ENCODE measurements at regions not wholly inside any gene's neighbourhood (a gene's known extent, or its start where the extent isn't known, plus 50 kb on each side); places are given as distances from the start of the nearest gene placed in this dataset.

- Mint-ChIP-seq H3K27ac (no peak overlapping the region), H3K9me3 (no peaks in the 10 kb centered on the region), H3K36me3 (ENCODE audit: low read depth) (no peaks in the 10 kb centered on the region), H3K4me3 (ENCODE audit: low read depth) (no peak overlapping the region), H3K27me3 (ENCODE audit: low read depth) (no peaks in the 10 kb centered on the region), H3K4me1 (ENCODE audit: low read depth) (no peaks in the 10 kb centered on the region)
- intact Hi-C loops (cut with micrococcal nuclease), result no loop called here
- DNase-seq (ENCODE audit: low spot score), result no peak
Measured at GRCh38 chr1:56430141-56430839, 149.1 kb downstream of the PLPP3 start.

- H3K27ac Mint-ChIP-seq, result no peak overlapping the region
- DNase-seq (ENCODE audit: low spot score), result no peak
- H3K36me3 Mint-ChIP-seq (ENCODE audit: low read depth), result no peaks in the 10 kb centered on the region
- H3K4me3 Mint-ChIP-seq (ENCODE audit: low read depth), result no peak overlapping the region
- intact Hi-C loops (cut with micrococcal nuclease), result no loop called here
- H3K9me3 Mint-ChIP-seq, result no peaks in the 10 kb centered on the region
- H3K4me1 Mint-ChIP-seq (ENCODE audit: low read depth), result no peaks in the 10 kb centered on the region
- no peaks in the 10 kb centered on the region for H3K27me3 Mint-ChIP-seq (ENCODE audit: low read depth)
Measured at GRCh38 chr1:56429288-56429687, 150.1 kb downstream of the PLPP3 start.

GRCh38 chr1:56426587-56427381 lies 152.6 kb downstream of the PLPP3 start:
- H3K27ac Mint-ChIP-seq, result no peak overlapping the region
- H3K9me3 Mint-ChIP-seq, result no peaks in the 10 kb centered on the region
- no peak overlapping the region for H3K4me3 Mint-ChIP-seq (ENCODE audit: low read depth)
- no peak for DNase-seq (ENCODE audit: low spot score)
- H3K27me3 Mint-ChIP-seq (ENCODE audit: low read depth), result no peaks in the 10 kb centered on the region
- H3K4me1 Mint-ChIP-seq (ENCODE audit: low read depth), result no peaks in the 10 kb centered on the region
- intact Hi-C loops (cut with micrococcal nuclease), result no loop called here
- no peaks in the 10 kb centered on the region for H3K36me3 Mint-ChIP-seq (ENCODE audit: low read depth)

GRCh38 chr1:56425494-56426037 lies 153.8 kb downstream of the PLPP3 start:
- H3K4me1 Mint-ChIP-seq (ENCODE audit: low read depth), result no peaks in the 10 kb centered on the region
- H3K9me3 Mint-ChIP-seq, result no peaks in the 10 kb centered on the region
- H3K27me3 Mint-ChIP-seq (ENCODE audit: low read depth), result no peaks in the 10 kb centered on the region
- H3K27ac Mint-ChIP-seq, result no peak overlapping the region
- intact Hi-C loops (cut with micrococcal nuclease), result no loop called here
- H3K36me3 Mint-ChIP-seq (ENCODE audit: low read depth), result no peaks in the 10 kb centered on the region
- no peak overlapping the region for H3K4me3 Mint-ChIP-seq (ENCODE audit: low read depth)
- DNase-seq (ENCODE audit: low spot score), result no peak

GRCh38 chr1:56424744-56425493 lies 154.4 kb downstream of the PLPP3 start:
- H3K9me3 Mint-ChIP-seq, result no peaks in the 10 kb centered on the region
- H3K27me3 Mint-ChIP-seq (ENCODE audit: low read depth), result no peaks in the 10 kb centered on the region
- no peak overlapping the region for H3K27ac Mint-ChIP-seq
- H3K36me3 Mint-ChIP-seq (ENCODE audit: low read depth), result no peaks in the 10 kb centered on the region
- intact Hi-C loops (cut with micrococcal nuclease), result no loop called here
- no peaks in the 10 kb centered on the region for H3K4me1 Mint-ChIP-seq (ENCODE audit: low read depth)
- DNase-seq (ENCODE audit: low spot score), result no peak
- no peak overlapping the region for H3K4me3 Mint-ChIP-seq (ENCODE audit: low read depth)

GRCh38 chr1:56423716-56424115 lies 155.6 kb downstream of the PLPP3 start:
- intact Hi-C loops (cut with micrococcal nuclease), result no loop called here
- no peaks in the 10 kb centered on the region for H3K36me3 Mint-ChIP-seq (ENCODE audit: low read depth)
- H3K27me3 Mint-ChIP-seq (ENCODE audit: low read depth), result no peaks in the 10 kb centered on the region
- H3K4me3 Mint-ChIP-seq (ENCODE audit: low read depth), result no peak overlapping the region
- H3K4me1 Mint-ChIP-seq (ENCODE audit: low read depth), result no peaks in the 10 kb centered on the region
- H3K27ac Mint-ChIP-seq, result no peak overlapping the region
- DNase-seq (ENCODE audit: low spot score), result no peak
- no peaks in the 10 kb centered on the region for H3K9me3 Mint-ChIP-seq

- intact Hi-C loops (cut with micrococcal nuclease), result no loop called here
- no peaks in the 10 kb centered on the region for H3K27me3 Mint-ChIP-seq (ENCODE audit: low read depth)
- H3K9me3 Mint-ChIP-seq, result no peaks in the 10 kb centered on the region
Measured at GRCh38 chr1:56418151-56418631, 161.2 kb downstream of the PLPP3 start.

GRCh38 chr1:56417646-56418045 lies 161.7 kb downstream of the PLPP3 start:
- Mint-ChIP-seq H3K27me3 (ENCODE audit: low read depth) (no peaks in the 10 kb centered on the region), H3K36me3 (ENCODE audit: low read depth) (no peaks in the 10 kb centered on the region), H3K4me3 (ENCODE audit: low read depth) (no peak overlapping the region), H3K27ac (no peak overlapping the region), H3K9me3 (no peaks in the 10 kb centered on the region), H3K4me1 (ENCODE audit: low read depth) (no peaks in the 10 kb centered on the region)
- no peak for DNase-seq (ENCODE audit: low spot score)
- intact Hi-C loops (cut with micrococcal nuclease), result no loop called here

More at GRCh38 chr1:56418151-56418631, 161.2 kb downstream of the PLPP3 start:
- Mint-ChIP-seq H3K4me1 (ENCODE audit: low read depth) (no peaks in the 10 kb centered on the region), H3K27ac (no peak overlapping the region), H3K4me3 (ENCODE audit: low read depth) (no peak overlapping the region), H3K36me3 (ENCODE audit: low read depth) (no peaks in the 10 kb centered on the region)
- DNase-seq (ENCODE audit: low spot score), result no peak

- Mint-ChIP-seq H3K9me3 (no peaks in the 10 kb centered on the region), H3K4me1 (ENCODE audit: low read depth) (no peaks in the 10 kb centered on the region), H3K36me3 (ENCODE audit: low read depth) (no peaks in the 10 kb centered on the region), H3K27ac (no peak overlapping the region), H3K4me3 (ENCODE audit: low read depth) (no peak overlapping the region), H3K27me3 (ENCODE audit: low read depth) (no peaks in the 10 kb centered on the region)
- DNase-seq (ENCODE audit: low spot score), result no peak
- intact Hi-C loops (cut with micrococcal nuclease), result no loop called here
Measured at GRCh38 chr1:56416495-56416894, 162.9 kb downstream of the PLPP3 start.

GRCh38 chr1:56415720-56416119 lies 163.6 kb downstream of the PLPP3 start:
- Mint-ChIP-seq H3K27ac (no peak overlapping the region), H3K27me3 (ENCODE audit: low read depth) (no peaks in the 10 kb centered on the region), H3K36me3 (ENCODE audit: low read depth) (no peaks in the 10 kb centered on the region), H3K9me3 (no peaks in the 10 kb centered on the region), H3K4me1 (ENCODE audit: low read depth) (no peaks in the 10 kb centered on the region), H3K4me3 (ENCODE audit: low read depth) (no peak overlapping the region)
- intact Hi-C loops (cut with micrococcal nuclease), result no loop called here
- DNase-seq (ENCODE audit: low spot score), result no peak

GRCh38 chr1:56415258-56415657 lies 164.1 kb downstream of the PLPP3 start:
- H3K9me3 Mint-ChIP-seq, result no peaks in the 10 kb centered on the region
- DNase-seq (ENCODE audit: low spot score), result no peak

GRCh38 chr1:56414728-56415224 lies 164.6 kb downstream of the PLPP3 start:
- Mint-ChIP-seq H3K27me3 (ENCODE audit: low read depth) (no peaks in the 10 kb centered on the region), H3K4me3 (ENCODE audit: low read depth) (no peak overlapping the region), H3K4me1 (ENCODE audit: low read depth) (no peaks in the 10 kb centered on the region), H3K9me3 (no peaks in the 10 kb centered on the region), H3K27ac (no peak overlapping the region), H3K36me3 (ENCODE audit: low read depth) (no peaks in the 10 kb centered on the region)
- no peak for DNase-seq (ENCODE audit: low spot score)
- intact Hi-C loops (cut with micrococcal nuclease), result no loop called here

More at GRCh38 chr1:56415258-56415657, 164.1 kb downstream of the PLPP3 start:
- intact Hi-C loops (cut with micrococcal nuclease), result no loop called here
- Mint-ChIP-seq H3K4me3 (ENCODE audit: low read depth) (no peak overlapping the region), H3K27me3 (ENCODE audit: low read depth) (no peaks in the 10 kb centered on the region), H3K27ac (no peak overlapping the region), H3K4me1 (ENCODE audit: low read depth) (no peaks in the 10 kb centered on the region), H3K36me3 (ENCODE audit: low read depth) (no peaks in the 10 kb centered on the region)
